Psoas muscle (tissue), 7 donors: ENCODE measurements at regions not wholly inside any gene's neighbourhood (a gene's known extent, or its start where the extent isn't known, plus 50 kb on each side); places are given as distances from the start of the nearest gene placed in this dataset.

Source experiments
- ATAC-seq, 4 donors: fragments of 200-7000 bp; cut with Tn5 transposase; one replicate each; pipeline ENCODE4 v1.9.1; 2020; ENCODE audit warnings: moderate library complexity in 3 of 4, mild to moderate bottlenecking in 2 of 4
- DNase-seq, 2 donors: peaks; one replicate each; pipeline ENCODE4 v3.0.0-alpha.2; 2020
- H3K27ac ChIP-seq: fragments of 200-600 bp; one replicate; pipeline ENCODE4 v1.8.0; 2022
- H3K27me3 ChIP-seq, 3 donors: fragments of 200-600 bp in 1 of 3; one replicate each; pipeline versions ENCODE4 v1.6.1 to v1.8.0; 2013 to 2022; ENCODE audit warnings: low read length in 2 of 3, mild to moderate bottlenecking in 2 of 3, moderate library complexity in 1 of 3; ENCODE audit not compliant: insufficient read depth in 3 of 3
- H3K36me3 ChIP-seq, 2 donors: fragments of 200-600 bp in 1 of 2; one replicate each; pipeline versions ENCODE4 v1.6.1 to v1.8.0; 2013 to 2022; ENCODE audit warnings: low read depth in 1 of 2, mild to moderate bottlenecking in 1 of 2, moderate library complexity in 1 of 2; ENCODE audit not compliant: insufficient read depth in 1 of 2
- H3K4me1 ChIP-seq: fragments of 200-600 bp; one replicate; pipeline ENCODE4 v1.8.0; 2022
- H3K4me3 ChIP-seq: fragments of 200-600 bp; one replicate; pipeline ENCODE4 v1.8.0; 2022; ENCODE audit warnings: mild to moderate bottlenecking
- H3K9me3 ChIP-seq: fragments of 200-600 bp; one replicate; pipeline ENCODE4 v1.8.0; 2022
- WGBS, 3 donors: extraction: QIAGEN DNeasy Blood & Tissue Kit; methylation state at CpG; one replicate each; pipeline versions ENCODE4 v1.1.6 to v1.1.7; 2013; 5-methylcytosine and 5-hydroxymethylcytosine counted together
- intact Hi-C, 2 donors: fragments of 100-400 bp; cut with DNase I; formaldehyde crosslinking; loops; one replicate each; pipeline versions ENCODE4 v1.11.0 to v1.14.2; 2022
- TF ChIP-seq, protein P1 (sequence below): fragments of 200-600 bp; IDR thresholded peaks from one replicate; pipeline ENCODE4 v1.8.0; 2022; ENCODE audit warnings: antibody characterized with exemption
- donor health status: healthy with polysubstance abuse.
- donor health status: DM: no; HTN: no; CAD: no; lungs with moderate emphysema.
- donor health status: Bipolar disorder and iron deficiency.
- donor health status: healthy.
- donor health status: DM: yes; HTN: yes; CAD: no.
- donor health status: DM: no; HTN: no; CAD: no.
- donor health status: DM: yes; HTN: yes; CAD: no.

DNA sequence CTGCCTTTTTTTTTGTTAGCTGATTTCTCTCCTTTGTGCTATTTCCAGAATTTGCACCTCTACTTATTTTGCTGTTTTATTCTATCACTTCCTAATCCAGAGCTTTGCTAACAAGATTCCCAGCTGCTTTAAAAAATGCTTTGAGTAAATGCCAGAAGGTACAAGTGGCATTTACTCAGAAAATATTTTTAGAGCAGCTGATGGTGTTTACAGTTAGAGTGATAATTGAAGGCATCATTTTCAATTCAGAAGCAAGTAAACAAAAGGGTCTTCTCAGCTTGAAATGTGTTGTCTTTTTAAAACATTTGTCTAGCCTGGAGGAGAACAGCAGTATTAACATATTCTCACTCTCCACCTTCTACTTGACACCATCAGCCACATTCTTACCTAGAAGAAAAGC lies 99.9 kb downstream of the OTOR start:
- H3K4me1 ChIP-seq = no peaks in the 10 kb centered on the region
- ATAC-seq = no peak

DNA sequence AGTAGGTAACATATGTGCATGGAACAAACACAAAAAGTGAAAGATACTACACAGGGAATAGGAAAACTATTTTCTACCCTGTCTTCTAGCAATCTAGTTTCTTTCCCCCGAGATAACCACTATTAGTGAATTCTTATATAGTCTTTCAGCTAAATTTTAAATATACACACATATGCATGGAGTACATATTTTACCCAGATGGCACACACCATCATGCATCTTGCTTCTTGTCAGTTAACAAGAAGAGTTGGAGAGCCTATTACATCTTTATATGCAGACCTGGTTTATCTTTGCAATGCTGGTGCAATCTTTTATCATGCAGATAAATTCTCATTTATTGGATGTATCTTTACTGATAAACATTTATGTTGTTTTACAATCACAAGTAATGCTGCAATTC lies 100.4 kb downstream of the OTOR start:
- H3K9me3 ChIP-seq = no peaks in the 10 kb centered on the region

More for the DNA sequence above, 99.9 kb downstream of the OTOR start:
- Histone ChIP-seq H3K27ac (no peak overlapping the region), H3K36me3 (no peaks in the 10 kb centered on the region), H3K4me3 (no peak overlapping the region), H3K9me3 (no peaks in the 10 kb centered on the region), H3K27me3 (peaks cover 0 to 2% (median 0%) of the 10 kb centered on the region in 3 donors)
- intact Hi-C loops = no loop called here
- DNase-seq = no peak
- TF ChIP-seq, protein P1, sequence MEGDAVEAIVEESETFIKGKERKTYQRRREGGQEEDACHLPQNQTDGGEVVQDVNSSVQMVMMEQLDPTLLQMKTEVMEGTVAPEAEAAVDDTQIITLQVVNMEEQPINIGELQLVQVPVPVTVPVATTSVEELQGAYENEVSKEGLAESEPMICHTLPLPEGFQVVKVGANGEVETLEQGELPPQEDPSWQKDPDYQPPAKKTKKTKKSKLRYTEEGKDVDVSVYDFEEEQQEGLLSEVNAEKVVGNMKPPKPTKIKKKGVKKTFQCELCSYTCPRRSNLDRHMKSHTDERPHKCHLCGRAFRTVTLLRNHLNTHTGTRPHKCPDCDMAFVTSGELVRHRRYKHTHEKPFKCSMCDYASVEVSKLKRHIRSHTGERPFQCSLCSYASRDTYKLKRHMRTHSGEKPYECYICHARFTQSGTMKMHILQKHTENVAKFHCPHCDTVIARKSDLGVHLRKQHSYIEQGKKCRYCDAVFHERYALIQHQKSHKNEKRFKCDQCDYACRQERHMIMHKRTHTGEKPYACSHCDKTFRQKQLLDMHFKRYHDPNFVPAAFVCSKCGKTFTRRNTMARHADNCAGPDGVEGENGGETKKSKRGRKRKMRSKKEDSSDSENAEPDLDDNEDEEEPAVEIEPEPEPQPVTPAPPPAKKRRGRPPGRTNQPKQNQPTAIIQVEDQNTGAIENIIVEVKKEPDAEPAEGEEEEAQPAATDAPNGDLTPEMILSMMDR = no peak

DNA sequence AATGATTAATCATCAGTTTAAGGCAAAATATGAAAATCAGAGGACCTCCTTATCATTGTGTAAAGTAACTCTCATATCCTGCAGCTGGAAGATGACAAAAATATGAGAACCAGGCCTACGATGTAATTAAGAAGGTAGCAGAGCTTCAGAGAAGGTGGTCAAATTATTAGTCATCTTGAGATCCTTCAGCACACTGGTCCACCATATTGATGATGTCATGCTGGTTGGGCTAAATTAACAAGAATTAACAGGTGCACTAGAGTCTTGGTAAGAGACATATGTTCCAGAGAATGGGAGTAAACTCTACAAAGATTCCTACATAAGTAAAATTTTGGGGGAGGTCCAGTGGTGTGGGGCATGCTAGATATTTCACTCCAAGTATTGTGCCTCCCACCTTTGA lies 112.8 kb downstream of the OTOR start:
- intact Hi-C loops = no loop called here
- H3K27ac ChIP-seq = no peak overlapping the region
- 83 to 91% (median 88%) methylated on average over 1 of the region's 1 CpG for WGBS, 3 donors
- ATAC-seq (no peak), DNase-seq (no peak)
- H3K36me3 ChIP-seq = no peaks in the 10 kb centered on the region
- no peak overlapping the region for H3K4me3 ChIP-seq
- H3K4me1 ChIP-seq = no peaks in the 10 kb centered on the region
- H3K27me3 ChIP-seq = no peaks in the 10 kb centered on the region
- H3K9me3 ChIP-seq = peaks cover 4% of the 10 kb centered on the region
- TF ChIP-seq, protein P1 = no peak

More for the DNA sequence above, 100.4 kb downstream of the OTOR start:
- WGBS, 3 donors = 69 to 74% (median 72%) methylated on average over 1 of the region's 1 CpG
- TF ChIP-seq, protein P1 = no peak
- Histone ChIP-seq H3K4me3 (no peak overlapping the region), H3K36me3 (no peaks in the 10 kb centered on the region), H3K27ac (no peak overlapping the region), H3K4me1 (no peaks in the 10 kb centered on the region), H3K27me3 (peaks cover 0 to 2% (median 0%) of the 10 kb centered on the region in 3 donors)
- DNase-seq = no peak
- ATAC-seq = no peak
- intact Hi-C loops = no loop called here

DNA sequence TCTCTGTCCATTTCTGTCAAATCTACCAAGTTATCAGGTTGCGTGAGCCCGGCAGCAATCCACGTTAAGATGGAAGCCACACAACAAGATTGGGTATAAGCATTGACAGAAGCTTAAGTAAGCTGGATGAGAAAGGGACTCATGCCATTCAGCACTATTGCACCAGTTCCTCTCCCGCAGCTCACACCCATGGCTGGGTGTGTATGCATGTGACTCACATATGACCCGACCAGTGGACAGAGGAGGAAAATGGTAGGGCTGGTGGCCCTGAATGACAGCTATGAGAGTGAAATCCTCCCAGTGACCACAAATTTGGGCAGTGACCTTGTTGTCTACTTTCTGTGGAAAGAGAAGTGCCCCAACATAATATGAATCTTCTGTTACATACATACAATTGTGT lies 113.5 kb downstream of the OTOR start:
- TF ChIP-seq, protein P1 = no peak
- Histone ChIP-seq H3K36me3 (no peaks in the 10 kb centered on the region), H3K4me3 (no peak overlapping the region), H3K27me3 (no peaks in the 10 kb centered on the region), H3K27ac (no peak overlapping the region), H3K4me1 (no peaks in the 10 kb centered on the region), H3K9me3 (peaks cover 4% of the 10 kb centered on the region)
- 88 to 99% (median 92%) methylated on average over 5 of the region's 5 CpGs for WGBS, 3 donors
- DNase-seq = no peak
- intact Hi-C loops = no loop called here
- ATAC-seq = no peak

DNA sequence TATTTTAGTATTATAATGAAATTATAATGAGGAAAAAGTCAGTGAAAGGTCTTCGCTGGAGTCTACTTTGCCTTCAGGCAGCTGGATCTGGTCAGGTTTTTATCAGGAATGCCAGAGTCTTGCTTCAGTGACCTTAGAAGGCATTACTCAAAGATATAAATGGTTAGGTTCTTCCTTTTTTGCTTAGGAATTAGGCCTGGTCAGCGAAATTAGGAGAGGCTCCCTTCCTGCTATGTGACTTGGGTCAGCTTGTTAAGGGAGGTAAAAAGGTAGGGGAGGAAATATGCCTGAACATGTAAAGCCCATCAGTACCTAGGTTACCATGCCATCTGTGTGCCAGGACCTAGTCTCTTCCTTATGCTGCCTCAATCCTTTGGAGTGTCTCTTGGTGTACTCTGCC lies 115.1 kb downstream of the OTOR start:
- DNase-seq (no peak), ATAC-seq (no peak)
- Histone ChIP-seq H3K27ac (no peak overlapping the region), H3K4me1 (no peaks in the 10 kb centered on the region), H3K9me3 (no peaks in the 10 kb centered on the region), H3K27me3 (no peaks in the 10 kb centered on the region), H3K36me3 (no peaks in the 10 kb centered on the region), H3K4me3 (no peak overlapping the region)
- TF ChIP-seq, protein P1 = no peak
- intact Hi-C loops = no loop called here
- 46 to 89% (median 74%) methylated on average over 2 of the region's 2 CpGs for WGBS, 3 donors
